Hepatocyte (in vitro differentiated cells): ENCODE measurements at regions not wholly inside any gene's neighbourhood (a gene's known extent, or its start where the extent isn't known, plus 50 kb on each side); places are given as distances from the start of the nearest gene placed in this dataset.

ENCODE experiments used
- DNase-seq: peaks from one replicate; pipeline ENCODE4 v3.0.0-alpha.2; 2016; ENCODE audit warnings: low spot score
- H2AFZ ChIP-seq: fragments of 200-600 bp; sonication (generic); 2 replicates; pipeline ENCODE4 v1.6.0; 2016; ENCODE audit warnings: antibody characterized with exemption, mild to moderate bottlenecking
- H3K27ac ChIP-seq: fragments of 200-600 bp; sonication (generic); 2 replicates; pipeline ENCODE4 v1.5.1; 2016; ENCODE audit warnings: mild to moderate bottlenecking
- H3K27me3 ChIP-seq: fragments of 200-600 bp; sonication (generic); 2 replicates; pipeline ENCODE4 v1.6.1; 2016
- H3K36me3 ChIP-seq: fragments of 200-600 bp; sonication (generic); replicated peaks from 2 replicates; pipeline ENCODE4 v1.5.1; 2016; ENCODE audit warnings: low read depth; ENCODE audit not compliant: insufficient read depth
- H3K4me1 ChIP-seq: fragments of 200-600 bp; sonication (generic); 2 replicates; pipeline ENCODE4 v1.5.1; 2016; ENCODE audit warnings: mild to moderate bottlenecking, moderate library complexity; ENCODE audit not compliant: insufficient read depth
- H3K4me2 ChIP-seq: fragments of 200-600 bp; sonication (generic); 2 replicates; pipeline ENCODE4 v1.6.0; 2016
- H3K4me3 ChIP-seq: fragments of 200-600 bp; sonication (generic); 2 replicates; pipeline ENCODE4 v1.5.1; 2016; ENCODE audit warnings: mild to moderate bottlenecking
- H3K79me2 ChIP-seq: fragments of 200-600 bp; sonication (generic); 2 replicates; pipeline ENCODE4 v1.6.0; 2017; ENCODE audit warnings: mild to moderate bottlenecking
- H3K9me2 ChIP-seq: fragments of 200-600 bp; sonication (generic); replicated peaks from 2 replicates; pipeline ENCODE4 v1.6.0; 2017; ENCODE audit warnings: mild to moderate bottlenecking; ENCODE audit not compliant: insufficient read depth
- H3K9me3 ChIP-seq: fragments of 200-600 bp; sonication (generic); 2 replicates; pipeline ENCODE4 v1.5.1; 2016; ENCODE audit warnings: low read depth, mild to moderate bottlenecking
- H4K20me1 ChIP-seq: fragments of 200-600 bp; sonication (generic); 2 replicates; pipeline ENCODE4 v1.6.0; 2016; ENCODE audit warnings: mild to moderate bottlenecking; ENCODE audit not compliant: insufficient read depth, poor library complexity, severe bottlenecking
- CTCF ChIP-seq: fragments of 200-600 bp; sonication (generic); IDR thresholded peaks from 2 replicates; pipeline ENCODE4 v1.5.1; 2016; ENCODE audit warnings: antibody characterized with exemption, mild to moderate bottlenecking; ENCODE audit not compliant: poor library complexity
- EZH2 ChIP-seq: fragments of 200-600 bp; sonication (generic); IDR thresholded peaks from 2 replicates; pipeline ENCODE4 v1.6.1; 2016; ENCODE audit warnings: antibody characterized with exemption, mild to moderate bottlenecking, borderline replicate concordance
- EZH2phosphoT487 ChIP-seq: fragments of 200-600 bp; sonication (generic); IDR thresholded peaks from one replicate; pipeline ENCODE4 v1.6.1; 2018; ENCODE audit warnings: antibody characterized with exemption, mild to moderate bottlenecking, low read depth, moderate library complexity; ENCODE audit not compliant: unreplicated experiment, severe bottlenecking
- WGBS: methylation state at CpG from one replicate; pipeline ENCODE4 v1.1.6; 2016; ENCODE audit warnings: low lambda C conversion rate; ENCODE audit errors: missing lambda C conversion rate; 5-methylcytosine and 5-hydroxymethylcytosine counted together

GRCh38 chr1:30197639-30198450, 525.5 kb downstream of the MATN1 start:
- H3K36me3 ChIP-seq = no peaks in the 10 kb centered on the region
- H3K9me2 ChIP-seq = no peaks in the 10 kb centered on the region
- H4K20me1 ChIP-seq = no peaks in the 10 kb centered on the region
- no peaks in the 10 kb centered on the region for H3K9me3 ChIP-seq
- H3K4me2 ChIP-seq = no peak overlapping the region
- H3K27ac ChIP-seq = no peak overlapping the region
- no peaks in the 10 kb centered on the region for H3K79me2 ChIP-seq
- H3K4me1 ChIP-seq = no peaks in the 10 kb centered on the region
- H3K27me3 ChIP-seq = peaks cover 2% of the 10 kb centered on the region
- WGBS = 55% methylated on average over 3 of the region's 4 CpGs
- no peak for TF ChIP-seq CTCF
- no peak for TF ChIP-seq EZH2
- TF ChIP-seq EZH2phosphoT487 = no peak
- no peak for DNase-seq
- H3K4me3 ChIP-seq = no peak overlapping the region
- no peak overlapping the region for H2AFZ ChIP-seq

- H3K9me3 ChIP-seq = no peaks in the 10 kb centered on the region
- no peaks in the 10 kb centered on the region for H4K20me1 ChIP-seq
- TF ChIP-seq EZH2 = no peak
- no peak for TF ChIP-seq EZH2phosphoT487
- TF ChIP-seq CTCF = no peak
- H3K4me3 ChIP-seq = no peak overlapping the region
- no peak for DNase-seq
- H3K4me1 ChIP-seq = no peaks in the 10 kb centered on the region
- H3K27ac ChIP-seq = no peak overlapping the region
- WGBS = 86% methylated on average over 13 of the region's 13 CpGs
- H3K9me2 ChIP-seq = no peaks in the 10 kb centered on the region
- no peak overlapping the region for H2AFZ ChIP-seq
- no peak overlapping the region for H3K4me2 ChIP-seq
- H3K27me3 ChIP-seq = peaks cover 2% of the 10 kb centered on the region
- H3K36me3 ChIP-seq = no peaks in the 10 kb centered on the region
- H3K79me2 ChIP-seq = no peaks in the 10 kb centered on the region
Measured at GRCh38 chr1:30196872-30197638, 526.3 kb downstream of the MATN1 start.

- Histone ChIP-seq H3K4me1 (no peaks in the 10 kb centered on the region), H3K4me3 (no peak overlapping the region), H3K27me3 (peaks cover 2% of the 10 kb centered on the region), H3K9me3 (no peaks in the 10 kb centered on the region), H3K79me2 (no peaks in the 10 kb centered on the region), H3K27ac (no peak overlapping the region), H4K20me1 (no peaks in the 10 kb centered on the region), H3K4me2 (no peak overlapping the region), H3K9me2 (no peaks in the 10 kb centered on the region), H2AFZ (no peak overlapping the region), H3K36me3 (no peaks in the 10 kb centered on the region)
- no peak for DNase-seq
- TF ChIP-seq EZH2phosphoT487 = no peak
- no peak for TF ChIP-seq CTCF
- no peak for TF ChIP-seq EZH2
Measured at GRCh38 chr1:30196457-30196856, 526.9 kb downstream of the MATN1 start.
